Caco-2 (cell line): ENCODE measurements at regions not wholly inside any gene's neighbourhood (a gene's known extent, or its start where the extent isn't known, plus 50 kb on each side); places are given as distances from the start of the nearest gene placed in this dataset.
A peak's percentile ranks its signal among the peaks of the same experiment; 100 is the strongest.

Experiments
- BruUV-seq: library from RNA; stranded (reverse); fragments of 400-500 nt; replicated peaks from 2 replicates; lab custom pipeline; 2021; lab: Mats Ljungman, UMichigan
- CTCF ChIA-PET: fragments of 300-600 bp; sonication (Branson Sonifier 250); formaldehyde crosslinking; loops from one replicate; lab custom pipeline; 2022; ENCODE audit warnings: antibody characterized with exemption; lab: Charles Lee
- POLR2A ChIA-PET: fragments of 300-600 bp; sonication (Branson Sonifier 250); formaldehyde crosslinking; loops from one replicate; lab custom pipeline; 2022; ENCODE audit warnings: antibody characterized with exemption; lab: Charles Lee
- DNase-seq, 2 experiments: peaks; one replicate each; pipeline versions ENCODE4 v3.0.0 to v3.0.0-alpha.2; 2020 to 2022
- H3K27me3 ChIP-seq: replicated peaks from 2 replicates; pipeline ENCODE4 v1.6.0; 2011; ENCODE audit warnings: low read length; ENCODE audit not compliant: control insufficient read depth, insufficient read depth
- H3K36me3 ChIP-seq: 2 replicates; pipeline ENCODE4 v1.5.1; 2011; ENCODE audit warnings: low read length; ENCODE audit not compliant: control insufficient read depth, insufficient read depth
- H3K4me1 ChIP-seq: fragments of 250-450 bp; sonication (Bioruptor Pico); 2 replicates; pipeline ENCODE4 v1.5.1; 2020; ENCODE audit warnings: mild to moderate bottlenecking
- H3K4me3 ChIP-seq: 2 replicates; pipeline ENCODE4 v1.5.1; 2011; ENCODE audit warnings: low read depth, mild to moderate bottlenecking, control low read depth, low read length
- H3K9me3 ChIP-seq: fragments of 250-450 bp; sonication (Bioruptor Pico); 2 replicates; pipeline ENCODE4 v1.5.1; 2020; ENCODE audit warnings: mild to moderate bottlenecking, moderate library complexity
- H3K27ac Mint-ChIP-seq: one replicate; pipeline ENCODE4 v1.8.0; 2022; ENCODE audit warnings: mixed read lengths; ENCODE audit not compliant: unreplicated experiment
- H3K27me3 Mint-ChIP-seq: one replicate; pipeline ENCODE4 v1.8.0; 2022; ENCODE audit warnings: mixed read lengths; ENCODE audit not compliant: insufficient read depth, unreplicated experiment
- H3K36me3 Mint-ChIP-seq: one replicate; pipeline ENCODE4 v1.8.0; 2022; ENCODE audit warnings: mild to moderate bottlenecking, mixed read lengths; ENCODE audit not compliant: insufficient read depth, unreplicated experiment
- H3K4me1 Mint-ChIP-seq: one replicate; pipeline ENCODE4 v1.8.0; 2022; ENCODE audit warnings: low read depth, mixed read lengths; ENCODE audit not compliant: unreplicated experiment
- H3K4me3 Mint-ChIP-seq: one replicate; pipeline ENCODE4 v1.8.0; 2022; ENCODE audit warnings: mild to moderate bottlenecking, moderate library complexity, mixed read lengths; ENCODE audit not compliant: unreplicated experiment
- H3K9me3 Mint-ChIP-seq: one replicate; pipeline ENCODE4 v1.8.0; 2022; ENCODE audit warnings: mixed read lengths; ENCODE audit not compliant: unreplicated experiment
- intact Hi-C: fragments of 100-400 bp; cut with micrococcal nuclease; formaldehyde crosslinking; loops from one replicate; pipeline ENCODE4 v1.10.0; 2022; ENCODE audit not compliant: unreplicated experiment
- TF ChIP-seq, protein P1 (sequence below), 2 experiments: fragments of 200-600 bp in 1 of 2; IDR thresholded peaks; 1 replicate in 1 of 2; 2 replicates in 1 of 2; pipeline versions ENCODE4 v1.5.1 to v1.8.0; 2011 to 2022; ENCODE audit warnings: antibody characterized with exemption in 1 of 2, control low read depth in 1 of 2, inconsistent platforms in 1 of 2, low read depth in 1 of 2, low read length in 1 of 2, mild to moderate bottlenecking in 1 of 2, moderate library complexity in 1 of 2; ENCODE audit not compliant: insufficient read depth in 1 of 2, severe bottlenecking in 1 of 2, unreplicated experiment in 1 of 2

DNA sequence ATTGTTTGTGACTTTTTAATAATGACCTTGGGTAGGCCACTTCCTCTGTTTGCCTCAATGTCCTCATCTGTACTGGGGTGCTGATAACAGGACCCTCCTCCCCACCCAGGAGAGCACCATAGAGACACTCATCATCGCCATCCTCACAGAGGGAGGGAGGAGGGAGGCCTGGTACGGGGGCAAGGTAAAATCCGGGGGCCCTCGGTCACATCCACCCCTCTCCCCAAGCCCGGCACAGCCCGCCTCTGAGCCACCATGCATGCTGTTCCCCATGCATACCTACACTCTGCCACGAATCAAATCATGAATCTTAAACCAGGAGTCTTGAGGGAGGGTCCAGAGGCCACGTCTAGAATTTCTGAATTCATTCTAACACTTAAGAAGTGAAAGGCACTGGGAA, 74.9 kb upstream of the IQSEC1 start:
- Mint-ChIP-seq H3K27me3 (peaks cover 2% of the 10 kb centered on the region), H3K4me3 (no peak overlapping the region), H3K27ac (no peak overlapping the region), H3K36me3 (no peaks in the 10 kb centered on the region), H3K4me1 (no peaks in the 10 kb centered on the region), H3K9me3 (no peaks in the 10 kb centered on the region)
- no peaks in the 10 kb centered on the region for H3K36me3 ChIP-seq
- POLR2A ChIA-PET, result no interaction called here
- no peak overlapping the region for H3K4me3 ChIP-seq
- CTCF ChIA-PET, result no interaction called here
- intact Hi-C loops, result no loop called here
- no peaks in the 10 kb centered on the region for H3K9me3 ChIP-seq
- no peaks in the 10 kb centered on the region for H3K27me3 ChIP-seq
- peak in 1 of 2 experiments; percentile 8 for DNase-seq
- BruUV-seq, result no TSS peak
- H3K4me1 ChIP-seq, result no peaks in the 10 kb centered on the region
- TF ChIP-seq, protein P1, sequence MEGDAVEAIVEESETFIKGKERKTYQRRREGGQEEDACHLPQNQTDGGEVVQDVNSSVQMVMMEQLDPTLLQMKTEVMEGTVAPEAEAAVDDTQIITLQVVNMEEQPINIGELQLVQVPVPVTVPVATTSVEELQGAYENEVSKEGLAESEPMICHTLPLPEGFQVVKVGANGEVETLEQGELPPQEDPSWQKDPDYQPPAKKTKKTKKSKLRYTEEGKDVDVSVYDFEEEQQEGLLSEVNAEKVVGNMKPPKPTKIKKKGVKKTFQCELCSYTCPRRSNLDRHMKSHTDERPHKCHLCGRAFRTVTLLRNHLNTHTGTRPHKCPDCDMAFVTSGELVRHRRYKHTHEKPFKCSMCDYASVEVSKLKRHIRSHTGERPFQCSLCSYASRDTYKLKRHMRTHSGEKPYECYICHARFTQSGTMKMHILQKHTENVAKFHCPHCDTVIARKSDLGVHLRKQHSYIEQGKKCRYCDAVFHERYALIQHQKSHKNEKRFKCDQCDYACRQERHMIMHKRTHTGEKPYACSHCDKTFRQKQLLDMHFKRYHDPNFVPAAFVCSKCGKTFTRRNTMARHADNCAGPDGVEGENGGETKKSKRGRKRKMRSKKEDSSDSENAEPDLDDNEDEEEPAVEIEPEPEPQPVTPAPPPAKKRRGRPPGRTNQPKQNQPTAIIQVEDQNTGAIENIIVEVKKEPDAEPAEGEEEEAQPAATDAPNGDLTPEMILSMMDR (IDR thresholded peaks at IDR 0.05; ENCODE audit: insufficient read depth in 1 of 2, low read depth in 1 of 2, low read length in 1 of 2, severe bottlenecking in 1 of 2, unreplicated experiment in 1 of 2), result no peak

DNA sequence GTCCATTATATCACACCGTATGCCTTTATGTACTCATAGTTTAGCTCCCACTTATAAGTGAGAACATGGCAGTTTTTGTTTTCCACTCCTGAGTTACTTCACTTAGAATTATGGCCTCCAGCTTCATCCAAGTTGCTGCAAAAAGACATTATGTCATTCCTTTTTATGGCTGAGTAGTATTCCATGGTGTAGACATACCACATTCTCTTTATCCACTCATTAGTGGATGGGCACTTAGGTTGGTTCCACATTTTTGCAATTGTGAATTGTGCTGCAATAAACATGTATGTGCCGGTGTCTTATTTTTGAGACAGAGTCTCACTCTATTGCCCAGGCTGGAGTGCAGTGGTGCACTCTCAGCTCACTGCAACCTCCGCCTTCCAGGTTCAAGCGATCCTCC, 74.1 kb upstream of the IQSEC1 start:
- Histone ChIP-seq H3K4me1 (no peaks in the 10 kb centered on the region), H3K9me3 (no peaks in the 10 kb centered on the region), H3K27me3 (no peaks in the 10 kb centered on the region), H3K36me3 (no peaks in the 10 kb centered on the region), H3K4me3 (no peak overlapping the region)
- no peak overlapping the region for H3K27ac Mint-ChIP-seq
- BruUV-seq, result no TSS peak
- DNase-seq, result no peak
- no peaks in the 10 kb centered on the region for H3K36me3 Mint-ChIP-seq
- H3K27me3 Mint-ChIP-seq, result peaks cover 8% of the 10 kb centered on the region
- intact Hi-C loops, result no loop called here
- H3K4me3 Mint-ChIP-seq, result no peak overlapping the region
- TF ChIP-seq, protein P1 (IDR thresholded peaks at IDR 0.05; ENCODE audit: insufficient read depth in 1 of 2, low read depth in 1 of 2, low read length in 1 of 2, severe bottlenecking in 1 of 2, unreplicated experiment in 1 of 2), result no peak
- ChIA-PET CTCF (no interaction called here), POLR2A (no interaction called here)
- H3K9me3 Mint-ChIP-seq, result no peaks in the 10 kb centered on the region
- H3K4me1 Mint-ChIP-seq, result no peaks in the 10 kb centered on the region

DNA sequence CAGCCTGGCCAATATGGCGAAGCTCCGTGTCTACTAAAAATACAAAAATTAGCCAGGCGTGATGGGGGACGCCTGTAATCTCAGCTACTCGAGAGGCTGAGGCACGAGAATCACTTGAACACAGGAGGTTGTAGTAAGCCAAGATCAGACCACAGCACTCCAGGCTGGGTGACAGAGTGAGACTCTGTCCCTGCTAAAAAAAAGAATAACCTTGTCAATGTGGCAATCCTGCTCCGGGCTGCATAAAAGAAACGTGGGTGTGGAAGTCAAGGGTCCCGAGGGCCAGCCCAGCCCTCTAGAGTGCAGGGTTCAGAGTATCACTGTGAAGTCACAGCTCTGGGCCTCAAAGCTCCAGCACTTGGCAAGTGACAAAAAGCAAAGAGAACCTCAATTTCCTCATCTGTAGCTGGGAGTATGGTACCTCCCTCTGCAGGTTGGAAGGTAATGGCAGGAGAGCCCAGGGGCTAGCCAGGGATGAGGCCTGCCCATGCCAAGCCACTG, 73.5 kb upstream of the IQSEC1 start:
- no peaks in the 10 kb centered on the region for H3K4me1 ChIP-seq
- H3K27me3 Mint-ChIP-seq, result peaks cover 8% of the 10 kb centered on the region
- H3K9me3 Mint-ChIP-seq, result no peaks in the 10 kb centered on the region
- no peak overlapping the region for H3K4me3 ChIP-seq
- H3K4me1 Mint-ChIP-seq, result no peaks in the 10 kb centered on the region
- POLR2A ChIA-PET, result no interaction called here
- H3K36me3 Mint-ChIP-seq, result no peaks in the 10 kb centered on the region
- CTCF ChIA-PET, result no interaction called here
- no peaks in the 10 kb centered on the region for H3K36me3 ChIP-seq
- BruUV-seq, result no TSS peak
- no peak for DNase-seq
- no peak overlapping the region for H3K27ac Mint-ChIP-seq
- H3K27me3 ChIP-seq, result no peaks in the 10 kb centered on the region
- no peaks in the 10 kb centered on the region for H3K9me3 ChIP-seq
- no peak overlapping the region for H3K4me3 Mint-ChIP-seq
- TF ChIP-seq, protein P1 (IDR thresholded peaks at IDR 0.05; ENCODE audit: insufficient read depth in 1 of 2, low read depth in 1 of 2, low read length in 1 of 2, severe bottlenecking in 1 of 2, unreplicated experiment in 1 of 2), result no peak
- intact Hi-C loops, result no loop called here
